ENCODE measurements at regions not wholly inside any gene's neighbourhood (a gene's known extent, or its start where the extent isn't known, plus 50 kb on each side); places are given as distances from the start of the nearest gene placed in this dataset.

GRCh38 chr2:13596233-13596632 lies 879.5 kb downstream of the TRIB2 start:
- no peak for TF ChIP-seq CTCF (conservative IDR thresholded peaks at IDR 0.05)
- no peak for TF ChIP-seq ZFX (IDR thresholded peaks at IDR 0.05)

Data from C4-2B (cell line).